Gastroesophageal sphincter (tissue), 3 donors: ENCODE measurements at regions not wholly inside any gene's neighbourhood (a gene's known extent, or its start where the extent isn't known, plus 50 kb on each side); places are given as distances from the start of the nearest gene placed in this dataset.

Experiments
- CTCF ChIP-seq, 4 experiments: fragments of 200-600 bp in 2 of 4; fragments of 450-650 bp in 2 of 4; sonication (generic) in 1 of 4; IDR thresholded peaks; one replicate each; pipeline ENCODE4 v1.5.1; 2017 to 2019; ENCODE audit warnings: antibody characterized with exemption in 4 of 4, mild to moderate bottlenecking in 2 of 4, moderate library complexity in 2 of 4
- EP300 ChIP-seq: sonication (generic); formaldehyde crosslinking; IDR thresholded peaks from one replicate; pipeline ENCODE4 v1.6.1; 2017; ENCODE audit warnings: antibody characterized with exemption, mild to moderate bottlenecking
- POLR2A ChIP-seq, 2 donors: fragments of 450-650 bp; IDR thresholded peaks; one replicate each; pipeline ENCODE4 v1.6.1; 2017; ENCODE audit warnings: antibody characterized with exemption in 2 of 2, mild to moderate bottlenecking in 2 of 2, moderate library complexity in 1 of 2
- POLR2AphosphoS5 ChIP-seq: sonication (generic); formaldehyde crosslinking; IDR thresholded peaks from one replicate; pipeline ENCODE4 v1.6.1; 2017; ENCODE audit warnings: antibody characterized with exemption

- TF ChIP-seq EP300 (no peak), CTCF (IDR thresholded peaks at IDR 0.05) (no peak), POLR2AphosphoS5 (no peak), POLR2A (IDR thresholded peaks at IDR 0.05) (no peak)
These were observed 869.0 kb downstream of the SH3BGRL start for GRCh38 chrX:82070948-82071347.
